A549 (cell line): ENCODE measurements at regions not wholly inside any gene's neighbourhood (a gene's known extent, or its start where the extent isn't known, plus 50 kb on each side); places are given as distances from the start of the nearest gene placed in this dataset.

ENCODE experiments used
- ATAC-seq, 2 experiments: fragments of 200-7000 bp in 1 of 2; fragments of >200 bp in 1 of 2; cut with Nextera tagmentation in 1 of 2; cut with Tn5 transposase in 1 of 2; 3 replicates each; pipeline versions ENCODE4 v1.8.0 to v1.9.1; 2018 to 2020; ENCODE audit warnings: mild to moderate bottlenecking in 1 of 2, moderate library complexity in 1 of 2
- CTCF ChIA-PET: fragments of 300-600 bp; sonication (Branson Sonifier 250); formaldehyde crosslinking; extraction: SDS; loops from one replicate; lab custom pipeline; 2021; ENCODE audit warnings: antibody characterized with exemption, inconsistent platforms; lab: Yijun Ruan, JAX
- POLR2A ChIA-PET: fragments of 350-600 bp; formaldehyde crosslinking; extraction: SDS; loops from one replicate; lab custom pipeline; 2021; ENCODE audit warnings: antibody characterized with exemption, inconsistent platforms; lab: Yijun Ruan, JAX
- DNase-seq, 2 experiments: peaks; one replicate each; pipeline versions ENCODE4 v3.0.0 to v3.0.0-alpha.2; 2011 to 2016; ENCODE audit warnings: low read depth in 1 of 2, low spot score in 1 of 2
- FAIRE-seq: peaks from 2 replicates; lab custom pipeline; 2011; peaks lifted over from hg19 to GRCh38; lab: Jason Lieb, UNC
- H3K27ac ChIP-seq, 2 experiments: fragments of >200 bp; sonication (Bioruptor Twin); formaldehyde crosslinking; 3 replicates each; pipeline ENCODE4 v1.5.1; 2016 to 2017
- H3K4me1 ChIP-seq: fragments of >200 bp; sonication (Bioruptor Twin); formaldehyde crosslinking; 3 replicates; pipeline ENCODE4 v1.6.1; 2016
- H3K4me2 ChIP-seq: fragments of >200 bp; sonication (Bioruptor Twin); formaldehyde crosslinking; 3 replicates; pipeline ENCODE4 v1.6.1; 2016
- H3K4me3 ChIP-seq: fragments of >200 bp; sonication (Bioruptor Twin); formaldehyde crosslinking; 3 replicates; pipeline ENCODE4 v1.5.1; 2016
- H3K9me3 ChIP-seq: fragments of >200 bp; sonication (Bioruptor Twin); formaldehyde crosslinking; 3 replicates; pipeline ENCODE4 v1.6.1; 2016
- BHLHE40 ChIP-seq: IDR thresholded peaks from 2 replicates; pipeline ENCODE4 v1.6.1; 2012; ENCODE audit warnings: low read depth, low read length, inconsistent platforms
- CBX8 ChIP-seq: fragments of 200-600 bp; sonication (generic); IDR thresholded peaks from 2 replicates; pipeline ENCODE4 v1.6.1; 2016
- CHD2 ChIP-seq: fragments of 150-350 bp; IDR thresholded peaks from 2 replicates; pipeline ENCODE4 v1.6.1; 2014; ENCODE audit warnings: low read length; ENCODE audit not compliant: partially characterized antibody
- CTCF ChIP-seq: fragments of >200 bp; sonication (Bioruptor Twin); formaldehyde crosslinking; IDR thresholded peaks from 3 replicates; pipeline ENCODE4 v1.5.1; 2016
- EP300 ChIP-seq, 2 experiments: fragments of >200 bp; sonication (Bioruptor Twin); formaldehyde crosslinking; IDR thresholded peaks; 2 replicates in 1 of 2; 3 replicates in 1 of 2; pipeline ENCODE4 v1.6.1; 2016 to 2017
- FOSB ChIP-seq: fragments of 250-450 bp; sonication (Bioruptor Pico); IDR thresholded peaks from 2 replicates; pipeline ENCODE4 v1.5.0; 2020; ENCODE audit warnings: mild to moderate bottlenecking, moderate library complexity
- FOSL2 ChIP-seq, 2 experiments: fragments of 450-650 bp in 1 of 2; fragments of >200 bp in 1 of 2; sonication (Bioruptor Twin) in 1 of 2; formaldehyde crosslinking; IDR thresholded peaks; 2 replicates each; pipeline versions ENCODE4 v1.5.0 to v1.6.1; 2016 to 2020; ENCODE audit warnings: mild to moderate bottlenecking in 1 of 2, moderate library complexity in 1 of 2
- HEYL ChIP-seq: fragments of 250-450 bp; sonication (Bioruptor Pico); IDR thresholded peaks from 2 replicates; pipeline ENCODE4 v1.8.0; 2021; ENCODE audit warnings: mild to moderate bottlenecking, moderate library complexity
- HOXA7 ChIP-seq: fragments of 250-450 bp; sonication (Bioruptor Pico); IDR thresholded peaks from 2 replicates; pipeline ENCODE4 v1.5.0; 2020; ENCODE audit warnings: mild to moderate bottlenecking, moderate library complexity
- KDM1A ChIP-seq: fragments of 200-600 bp; sonication (generic); IDR thresholded peaks from 2 replicates; pipeline ENCODE4 v1.6.1; 2016; ENCODE audit warnings: low read depth, mild to moderate bottlenecking
- KDM5A ChIP-seq: fragments of 200-600 bp; sonication (generic); IDR thresholded peaks from 2 replicates; pipeline ENCODE4 v1.6.1; 2016; ENCODE audit warnings: antibody characterized with exemption, mild to moderate bottlenecking
- MAFK ChIP-seq: fragments of 450-650 bp; IDR thresholded peaks from 2 replicates; pipeline ENCODE4 v1.6.1; 2014; ENCODE audit not compliant: partially characterized antibody
- MYC ChIP-seq: IDR thresholded peaks from 2 replicates; pipeline ENCODE4 v1.6.1; 2012; ENCODE audit warnings: mild to moderate bottlenecking, inconsistent platforms, low read length, improper control_type of control experiment, borderline replicate concordance
- NFE2L2 ChIP-seq: fragments of 150-350 bp; conservative IDR thresholded peaks from 2 replicates; pipeline ENCODE4 v1.6.1; 2014; ENCODE audit warnings: low read length
- POLR2AphosphoS2 ChIP-seq: conservative IDR thresholded peaks from 2 replicates; pipeline ENCODE4 v1.6.1; 2012; ENCODE audit warnings: low read length, improper control_type of control experiment, inconsistent platforms
- RAD21 ChIP-seq, 2 experiments: fragments of >200 bp in 1 of 2; sonication (Bioruptor Twin) in 1 of 2; formaldehyde crosslinking in 1 of 2; IDR thresholded peaks in 1 of 2; conservative IDR thresholded peaks in 1 of 2; 2 replicates in 1 of 2; 3 replicates in 1 of 2; pipeline ENCODE4 v1.6.1; 2012 to 2018; ENCODE audit warnings: inconsistent platforms in 1 of 2
- RARB ChIP-seq: fragments of 250-450 bp; sonication (Bioruptor Pico); IDR thresholded peaks from 2 replicates; pipeline ENCODE4 v1.8.0; 2021; ENCODE audit warnings: mild to moderate bottlenecking, moderate library complexity
- RCOR1 ChIP-seq: fragments of 150-350 bp; IDR thresholded peaks from 2 replicates; pipeline ENCODE4 v1.6.1; 2014; ENCODE audit warnings: antibody characterized with exemption, low read length, low read depth
- RFX5 ChIP-seq: fragments of 450-650 bp; IDR thresholded peaks from 2 replicates; pipeline ENCODE4 v1.7.1; 2014; ENCODE audit warnings: antibody characterized with exemption, mild to moderate bottlenecking, moderate library complexity
- SMC3 ChIP-seq: fragments of >200 bp; sonication (Bioruptor Twin); formaldehyde crosslinking; IDR thresholded peaks from 3 replicates; pipeline ENCODE4 v1.6.1; 2018; ENCODE audit warnings: inconsistent platforms
- TFCP2L1 ChIP-seq: fragments of 250-450 bp; sonication (Bioruptor Pico); IDR thresholded peaks from 2 replicates; pipeline ENCODE4 v1.5.0; 2021; ENCODE audit warnings: mild to moderate bottlenecking
- USF2 ChIP-seq: fragments of 450-650 bp; IDR thresholded peaks from 2 replicates; pipeline ENCODE4 v1.6.1; 2014; ENCODE audit warnings: antibody characterized with exemption
- ZFP36 ChIP-seq: fragments of 450-650 bp; IDR thresholded peaks from 2 replicates; pipeline ENCODE4 v1.6.1; 2014; ENCODE audit warnings: borderline replicate concordance; ENCODE audit not compliant: partially characterized antibody
- ZNF302 ChIP-seq: fragments of 250-450 bp; sonication (Bioruptor Pico); IDR thresholded peaks from 2 replicates; pipeline ENCODE4 v1.9.0; 2021; ENCODE audit warnings: inconsistent platforms, mild to moderate bottlenecking, moderate library complexity
- WGBS: methylation state at CpG from one replicate; pipeline ENCODE4 v1.1.6; 2017; ENCODE audit errors: missing lambda C conversion rate; 5-methylcytosine and 5-hydroxymethylcytosine counted together
- TF ChIP-seq, protein P1 (sequence below): IDR thresholded peaks from 2 replicates; pipeline ENCODE4 v1.6.1; 2012; ENCODE audit warnings: low read depth, borderline replicate concordance

DNA sequence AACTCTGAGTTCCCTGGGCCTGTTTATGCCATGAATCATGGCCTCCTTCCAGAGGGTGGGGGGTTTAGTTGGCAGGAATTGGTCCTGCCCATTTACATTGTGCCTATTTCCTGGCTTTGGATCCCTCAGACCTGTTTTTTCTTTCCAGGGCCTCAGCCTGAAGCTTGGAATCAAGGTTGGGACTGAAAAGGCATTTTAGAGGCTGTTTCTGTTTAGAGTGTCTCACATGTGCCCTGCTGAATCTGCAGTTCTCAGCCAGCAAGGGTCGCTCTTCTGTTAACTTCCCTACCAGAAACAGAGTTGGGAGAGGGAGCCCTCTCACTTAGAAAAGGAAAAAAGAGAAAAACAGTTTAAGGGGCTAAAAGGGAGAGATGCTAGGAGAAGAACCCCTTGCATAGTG lies 191.1 kb downstream of the PTPRC start:
- ChIA-PET POLR2A (no interaction called here), CTCF (no interaction called here)
- Histone ChIP-seq H3K27ac (no peak overlapping the region), H3K4me2 (no peak overlapping the region), H3K4me1 (no peaks in the 10 kb centered on the region), H3K4me3 (no peak overlapping the region), H3K9me3 (no peaks in the 10 kb centered on the region)
- TF ChIP-seq RAD21 (conservative IDR thresholded peaks at IDR 0.05 in 1 of 2, IDR thresholded peaks at IDR 0.05 in 1 of 2) (peak in 1 of 2 experiments; percentile 14; a peak in 1 of 5 replicates), BHLHE40 (no peak), CHD2 (no peak), TFCP2L1 (CRISPR knock-in tag) (no peak)
- ATAC-seq = peak in 1 of 2 experiments; percentile 52; a peak in 2 of 6 replicates
- peak in 1 of 2 experiments; percentile 7 for DNase-seq
- no peak for FAIRE-seq
- 67% methylated on average over 1 of the region's 1 CpG for WGBS

GRCh38 chr1:198830412-198830811 lies 191.6 kb downstream of the PTPRC start:
- no peak for TF ChIP-seq ZFP36
- no peak for TF ChIP-seq USF2
- TF ChIP-seq, protein P1, sequence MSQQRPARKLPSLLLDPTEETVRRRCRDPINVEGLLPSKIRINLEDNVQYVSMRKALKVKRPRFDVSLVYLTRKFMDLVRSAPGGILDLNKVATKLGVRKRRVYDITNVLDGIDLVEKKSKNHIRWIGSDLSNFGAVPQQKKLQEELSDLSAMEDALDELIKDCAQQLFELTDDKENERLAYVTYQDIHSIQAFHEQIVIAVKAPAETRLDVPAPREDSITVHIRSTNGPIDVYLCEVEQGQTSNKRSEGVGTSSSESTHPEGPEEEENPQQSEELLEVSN = no peak
- no peak for TF ChIP-seq POLR2AphosphoS2
- TF ChIP-seq RCOR1 = no peak
- TF ChIP-seq EP300 (IDR thresholded peaks at IDR 0.05) = no peak
- no peak for TF ChIP-seq FOSB (CRISPR knock-in tag)
- no peak for TF ChIP-seq FOSL2 (IDR thresholded peaks at IDR 0.05)
- TF ChIP-seq FOSL2 (CRISPR knock-in tag; IDR thresholded peaks at IDR 0.05) = no peak
- TF ChIP-seq CTCF = no peak
- TF ChIP-seq KDM5A = no peak
- no peak for TF ChIP-seq ZNF302 (CRISPR knock-in tag)
- no peak for TF ChIP-seq RFX5
- TF ChIP-seq SMC3 = no peak
- TF ChIP-seq, all 56 proteins: peak for 0
- Histone ChIP-seq H3K4me2 (no peak overlapping the region), H3K4me3 (no peak overlapping the region), H3K4me1 (no peaks in the 10 kb centered on the region), H3K27ac (no peak overlapping the region), H3K9me3 (no peaks in the 10 kb centered on the region)
- no peak for FAIRE-seq
- peak in 1 of 2 experiments; percentile 30; a peak in 1 of 6 replicates for ATAC-seq
- no peak for DNase-seq
- CTCF ChIA-PET = no interaction called here
- 53% methylated on average over 6 of the region's 6 CpGs for WGBS
- POLR2A ChIA-PET = no interaction called here

- no peak overlapping the region for H3K4me2 ChIP-seq
- CTCF ChIA-PET = interaction anchor here (0.8 kb wide), 2 partner anchors 10 to 409 kb away, joined by 3 read pairs; no protein-coding TSS in a partner anchor
- ATAC-seq (no peak), DNase-seq (no peak)
- POLR2A ChIA-PET = no interaction called here
- no peak for TF ChIP-seq MAFK
- no peak for TF ChIP-seq RARB (CRISPR knock-in tag)
- no peak for TF ChIP-seq HOXA7 (CRISPR knock-in tag)
- no peak for TF ChIP-seq MYC
- TF ChIP-seq BHLHE40 = no peak
- TF ChIP-seq CTCF = no peak
- TF ChIP-seq CBX8 = no peak
- TF ChIP-seq CHD2 = no peak
- no peak for TF ChIP-seq HEYL (CRISPR knock-in tag)
- TF ChIP-seq KDM1A = no peak
- no peak for TF ChIP-seq NFE2L2
- TF ChIP-seq, all 56 proteins: peak for 0
- WGBS = 50% methylated on average over 6 of the region's 6 CpGs
- Histone ChIP-seq H3K4me1 (no peaks in the 10 kb centered on the region), H3K27ac (no peak overlapping the region), H3K9me3 (no peaks in the 10 kb centered on the region), H3K4me3 (no peak overlapping the region)
- FAIRE-seq = no peak
Measured at GRCh38 chr1:198833706-198834503, 195.1 kb downstream of the PTPRC start.
